Glutamatergic neuron (in vitro differentiated cells): ENCODE measurements at regions not wholly inside any gene's neighbourhood (a gene's known extent, or its start where the extent isn't known, plus 50 kb on each side); places are given as distances from the start of the nearest gene placed in this dataset.

Experiments used
- DNase-seq: peaks from one replicate; pipeline ENCODE4 v3.0.0; 2022
- H3K27ac Mint-ChIP-seq: one replicate; pipeline ENCODE4 v1.8.0; 2020; ENCODE audit warnings: mild to moderate bottlenecking, mixed read lengths, inconsistent platforms; ENCODE audit not compliant: unreplicated experiment
- H3K27me3 Mint-ChIP-seq: one replicate; pipeline ENCODE4 v1.8.0; 2020; ENCODE audit warnings: mild to moderate bottlenecking, moderate library complexity, mixed read lengths, inconsistent platforms; ENCODE audit not compliant: unreplicated experiment
- H3K36me3 Mint-ChIP-seq: one replicate; pipeline ENCODE4 v1.8.0; 2020; ENCODE audit warnings: mild to moderate bottlenecking, mixed read lengths, inconsistent platforms; ENCODE audit not compliant: unreplicated experiment
- H3K4me1 Mint-ChIP-seq: one replicate; pipeline ENCODE4 v1.8.0; 2020; ENCODE audit warnings: mild to moderate bottlenecking, low read depth, mixed read lengths, inconsistent platforms; ENCODE audit not compliant: unreplicated experiment
- H3K4me3 Mint-ChIP-seq: one replicate; pipeline ENCODE4 v1.8.0; 2020; ENCODE audit warnings: mild to moderate bottlenecking, mixed read lengths, inconsistent platforms; ENCODE audit not compliant: unreplicated experiment
- H3K9me3 Mint-ChIP-seq: one replicate; pipeline ENCODE4 v1.8.0; 2020; ENCODE audit warnings: mild to moderate bottlenecking, moderate library complexity, mixed read lengths, inconsistent platforms; ENCODE audit not compliant: unreplicated experiment
- CTCF ChIP-seq: fragments of 200-600 bp; sonication (generic); IDR thresholded peaks from one replicate; pipeline ENCODE4 v1.5.0; 2021; ENCODE audit not compliant: partially characterized antibody, unreplicated experiment

GRCh38 chr2:126172631-126173184 is 483.2 kb upstream of the GYPC start:
- no peaks in the 10 kb centered on the region for H3K27me3 Mint-ChIP-seq
- H3K4me1 Mint-ChIP-seq: no peaks in the 10 kb centered on the region
- H3K9me3 Mint-ChIP-seq: no peaks in the 10 kb centered on the region
- DNase-seq: no peak
- H3K4me3 Mint-ChIP-seq: no peak overlapping the region
- TF ChIP-seq CTCF: no peak
- no peaks in the 10 kb centered on the region for H3K36me3 Mint-ChIP-seq
- H3K27ac Mint-ChIP-seq: no peak overlapping the region

GRCh38 chr2:126175222-126175621 is 480.7 kb upstream of the GYPC start:
- TF ChIP-seq CTCF: no peak
- no peaks in the 10 kb centered on the region for H3K36me3 Mint-ChIP-seq
- no peaks in the 10 kb centered on the region for H3K4me1 Mint-ChIP-seq

GRCh38 chr2:126177479-126177878 is 478.5 kb upstream of the GYPC start:
- no peak for TF ChIP-seq CTCF
- Mint-ChIP-seq H3K4me3 (no peak overlapping the region), H3K36me3 (no peaks in the 10 kb centered on the region)

More at GRCh38 chr2:126175222-126175621, 480.7 kb upstream of the GYPC start:
- H3K9me3 Mint-ChIP-seq: no peaks in the 10 kb centered on the region
- no peak overlapping the region for H3K4me3 Mint-ChIP-seq
- no peak for DNase-seq
- H3K27ac Mint-ChIP-seq: no peak overlapping the region
- no peaks in the 10 kb centered on the region for H3K27me3 Mint-ChIP-seq

GRCh38 chr2:126187668-126188067 is 468.3 kb upstream of the GYPC start:
- TF ChIP-seq CTCF: no peak
- no peak for DNase-seq
- no peaks in the 10 kb centered on the region for H3K4me1 Mint-ChIP-seq
- H3K9me3 Mint-ChIP-seq: peaks cover 1% of the 10 kb centered on the region
- no peak overlapping the region for H3K4me3 Mint-ChIP-seq
- H3K36me3 Mint-ChIP-seq: no peaks in the 10 kb centered on the region
- no peak overlapping the region for H3K27ac Mint-ChIP-seq
- H3K27me3 Mint-ChIP-seq: no peaks in the 10 kb centered on the region

More at GRCh38 chr2:126177479-126177878, 478.5 kb upstream of the GYPC start:
- no peak for DNase-seq
- H3K27me3 Mint-ChIP-seq: no peaks in the 10 kb centered on the region
- no peak overlapping the region for H3K27ac Mint-ChIP-seq
- H3K4me1 Mint-ChIP-seq: no peaks in the 10 kb centered on the region
- H3K9me3 Mint-ChIP-seq: no peaks in the 10 kb centered on the region

GRCh38 chr2:126189527-126189926 is 466.4 kb upstream of the GYPC start:
- peaks cover 6% of the 10 kb centered on the region for H3K9me3 Mint-ChIP-seq
- DNase-seq: no peak
- no peak overlapping the region for H3K27ac Mint-ChIP-seq
- H3K4me3 Mint-ChIP-seq: no peak overlapping the region
- H3K4me1 Mint-ChIP-seq: peaks cover 8% of the 10 kb centered on the region
- peaks cover 2% of the 10 kb centered on the region for H3K27me3 Mint-ChIP-seq
- TF ChIP-seq CTCF: no peak
- H3K36me3 Mint-ChIP-seq: no peaks in the 10 kb centered on the region
